Non-pigmented ciliary epithelial cell (primary cell): ENCODE measurements at regions not wholly inside any gene's neighbourhood (a gene's known extent, or its start where the extent isn't known, plus 50 kb on each side); places are given as distances from the start of the nearest gene placed in this dataset.
"Not testable (repeated sequence)": the region's sequence is repeated elsewhere in the genome, so short reads cannot be mapped to it uniquely, and the experiment has no call there.

Experiments
- DNase-seq: peaks from one replicate; pipeline ENCODE4 v3.0.0-alpha.2; 2010; ENCODE audit warnings: low read depth

DNA sequence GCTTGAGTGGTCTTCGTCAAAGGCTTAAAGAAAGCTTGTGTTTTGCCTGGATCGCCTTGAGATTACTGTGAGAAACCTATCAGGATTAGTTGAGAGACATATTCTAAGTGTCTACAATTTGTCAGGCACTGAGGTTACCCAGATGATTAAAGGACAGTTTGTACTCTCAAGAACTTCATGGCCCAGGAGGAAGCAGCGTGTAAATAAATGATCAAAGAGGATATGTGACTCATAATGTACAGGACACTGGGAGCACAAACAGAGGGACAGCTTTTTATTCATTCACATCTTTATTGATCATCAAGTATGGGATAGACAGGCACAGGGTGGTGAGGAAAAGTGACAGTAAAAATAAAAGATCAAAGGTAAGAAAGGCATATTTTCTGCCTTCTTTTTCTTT is 152.6 kb upstream of the FSHR start:
- no peak for DNase-seq

DNA sequence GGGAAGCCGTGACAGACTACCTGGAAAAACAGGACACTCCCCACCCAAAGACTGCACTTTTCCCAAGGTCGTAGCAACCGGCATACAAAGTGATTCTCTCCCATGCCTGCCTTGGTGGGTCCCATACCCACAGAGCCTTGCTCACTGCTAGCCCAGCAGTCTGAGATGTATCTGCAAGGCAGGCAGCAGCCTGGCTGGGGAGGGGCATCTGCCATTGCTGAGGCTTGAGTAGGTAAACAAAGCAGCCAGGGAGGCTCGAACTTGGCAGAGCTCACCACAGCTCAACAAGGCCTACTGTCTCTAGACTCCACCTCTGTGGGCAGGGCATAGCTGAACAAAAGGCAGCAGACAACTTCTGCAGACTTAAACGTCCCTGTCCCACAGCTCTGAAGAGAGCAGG is 144.4 kb upstream of the FSHR start:
- DNase-seq, result not testable (repeated sequence)

DNA sequence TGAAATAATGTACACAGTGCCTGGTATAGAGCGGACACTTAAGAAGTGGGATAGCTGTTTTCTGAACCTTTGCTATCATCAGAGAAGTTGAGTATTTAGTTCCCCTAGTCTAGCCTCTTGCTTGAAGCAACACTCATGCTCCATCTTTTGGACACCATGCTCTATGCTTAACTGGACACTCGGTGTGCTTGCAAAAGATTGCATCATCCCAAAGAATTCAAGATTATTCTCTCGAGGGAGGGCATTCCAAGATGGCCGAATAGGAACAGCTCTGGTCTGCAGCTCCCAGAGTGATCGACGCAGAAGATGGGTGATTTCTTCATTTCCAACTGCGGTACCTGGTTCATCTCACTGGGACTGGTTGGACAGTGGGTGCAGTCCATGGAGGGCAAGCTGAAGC is 143.9 kb upstream of the FSHR start:
- DNase-seq, result no peak

DNA sequence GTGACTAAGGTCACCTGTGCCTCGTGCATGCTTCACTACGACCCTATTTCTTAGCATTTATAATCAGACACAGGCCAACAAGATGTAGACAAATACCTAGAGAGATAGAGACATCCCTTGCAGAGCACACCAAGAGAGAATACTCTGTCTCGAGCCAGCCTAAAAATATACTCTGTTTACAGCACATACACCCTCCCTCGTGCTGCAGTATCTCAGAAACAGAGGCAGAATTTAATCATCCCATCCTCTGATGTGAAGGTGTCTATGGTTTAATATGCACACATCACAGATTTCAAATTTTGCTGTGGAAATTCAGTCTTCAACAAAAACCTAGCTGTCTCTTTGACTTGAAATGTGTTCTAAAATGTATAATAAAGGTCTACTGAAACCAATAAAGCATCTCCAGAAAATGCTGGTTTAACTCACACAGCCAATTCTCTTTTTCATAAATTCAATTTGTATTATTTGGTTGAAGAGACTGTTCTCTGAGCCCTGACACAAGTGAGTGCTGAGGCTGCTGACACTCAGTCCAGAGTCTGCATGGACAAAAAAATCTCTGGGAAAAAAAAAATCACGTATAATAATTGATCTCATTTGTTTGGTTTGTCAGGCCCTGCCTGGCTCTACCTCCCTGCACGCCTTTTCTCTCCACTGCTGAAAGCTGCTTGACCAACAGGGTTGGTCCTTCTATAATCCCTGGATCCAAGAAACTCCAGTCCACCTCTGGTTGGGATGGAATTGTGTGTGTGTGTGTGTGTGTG is 142.0 kb upstream of the FSHR start:
- no peak for DNase-seq

DNA sequence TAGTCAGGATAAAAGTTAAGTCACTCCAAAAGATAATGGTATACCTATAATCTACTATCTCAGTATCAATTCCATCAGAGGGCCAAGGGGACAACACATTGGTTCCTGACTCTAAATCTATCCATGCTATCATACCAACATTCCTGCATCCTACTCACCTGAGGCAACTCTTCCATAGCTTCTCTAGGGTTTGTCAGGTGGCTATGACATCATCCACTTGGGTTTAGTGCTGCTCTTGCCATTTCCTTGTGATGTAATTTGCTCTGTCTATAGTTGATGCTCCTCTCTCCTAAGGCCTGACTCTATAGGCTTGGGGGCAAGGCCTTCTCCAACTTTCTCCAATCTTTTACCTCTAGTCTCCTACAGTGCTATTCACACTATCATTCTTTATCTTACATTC is 139.9 kb upstream of the FSHR start:
- DNase-seq, result no peak

DNA sequence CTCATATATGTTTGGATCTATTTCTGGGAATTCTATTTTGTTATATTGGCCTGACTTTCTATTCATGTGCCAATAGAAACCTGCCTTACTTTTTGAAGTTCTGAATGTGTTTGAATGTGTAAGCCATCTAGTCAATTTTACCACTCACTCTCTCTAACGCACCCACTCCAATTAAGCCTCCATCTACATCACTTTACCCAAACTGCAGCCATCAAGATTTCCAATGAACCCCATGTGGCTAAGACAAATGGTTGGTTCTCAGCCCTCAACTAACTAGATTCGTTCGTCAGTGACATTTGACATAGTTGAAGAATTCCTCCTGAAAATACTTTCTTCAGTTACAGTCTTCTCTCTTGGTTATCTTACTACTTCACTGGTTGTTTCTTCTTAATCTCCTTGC is 137.3 kb upstream of the FSHR start:
- no peak for DNase-seq

DNA sequence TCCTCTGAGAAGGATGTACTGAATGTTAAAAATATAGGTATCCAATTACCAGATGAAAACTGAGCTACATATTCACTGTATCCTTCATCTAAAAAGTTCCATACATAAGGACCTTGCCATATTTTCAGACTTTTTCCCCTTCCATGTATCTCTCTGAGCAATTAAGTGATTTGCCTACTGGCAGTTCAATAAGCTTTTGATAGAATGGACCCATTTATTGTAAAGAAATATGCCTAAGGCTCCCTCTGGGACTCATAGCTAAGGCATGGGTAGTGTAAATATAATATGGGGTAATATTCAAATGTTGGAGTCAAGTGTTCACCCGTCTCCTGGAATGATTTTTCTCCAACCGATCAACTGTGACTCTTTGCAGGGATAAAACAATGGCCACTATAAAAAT is 135.4 kb upstream of the FSHR start:
- DNase-seq, result no peak

DNA sequence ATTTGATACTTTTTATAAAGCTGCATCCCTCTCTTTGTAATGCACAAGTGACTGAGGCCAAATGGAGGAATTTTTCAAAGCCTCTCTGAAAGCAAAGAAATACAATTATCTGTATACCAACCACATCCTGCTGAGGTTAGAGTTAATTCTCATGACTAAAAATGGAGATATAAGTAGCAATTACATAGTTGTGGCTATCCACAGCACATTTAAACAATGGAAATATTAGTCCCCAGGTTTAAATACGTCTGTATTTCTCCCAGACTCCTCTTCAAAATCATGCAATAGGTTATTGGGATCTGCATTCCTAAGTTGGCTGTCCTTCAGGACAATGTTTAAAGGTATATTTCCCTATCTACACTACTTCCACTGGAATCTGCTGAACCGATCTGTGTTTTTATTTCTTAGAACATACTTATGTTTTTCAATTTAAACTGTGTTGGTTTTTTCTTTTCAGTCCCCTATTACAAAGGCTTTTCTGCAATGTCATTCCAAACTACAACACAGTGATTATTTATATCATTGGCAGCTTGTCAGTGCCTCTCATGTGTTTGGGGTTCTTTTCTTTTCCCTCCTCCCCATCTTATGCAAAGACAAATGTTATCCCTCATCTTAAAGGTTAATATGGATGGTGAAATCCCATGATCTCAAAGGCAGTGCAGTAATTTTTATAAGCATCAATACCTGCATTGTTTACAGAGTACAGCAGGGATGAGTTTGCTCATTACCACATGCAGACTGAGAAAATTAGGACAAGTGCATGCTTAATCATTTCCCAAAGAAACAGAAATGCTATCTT is 134.8 kb upstream of the FSHR start:
- DNase-seq, result no peak

DNA sequence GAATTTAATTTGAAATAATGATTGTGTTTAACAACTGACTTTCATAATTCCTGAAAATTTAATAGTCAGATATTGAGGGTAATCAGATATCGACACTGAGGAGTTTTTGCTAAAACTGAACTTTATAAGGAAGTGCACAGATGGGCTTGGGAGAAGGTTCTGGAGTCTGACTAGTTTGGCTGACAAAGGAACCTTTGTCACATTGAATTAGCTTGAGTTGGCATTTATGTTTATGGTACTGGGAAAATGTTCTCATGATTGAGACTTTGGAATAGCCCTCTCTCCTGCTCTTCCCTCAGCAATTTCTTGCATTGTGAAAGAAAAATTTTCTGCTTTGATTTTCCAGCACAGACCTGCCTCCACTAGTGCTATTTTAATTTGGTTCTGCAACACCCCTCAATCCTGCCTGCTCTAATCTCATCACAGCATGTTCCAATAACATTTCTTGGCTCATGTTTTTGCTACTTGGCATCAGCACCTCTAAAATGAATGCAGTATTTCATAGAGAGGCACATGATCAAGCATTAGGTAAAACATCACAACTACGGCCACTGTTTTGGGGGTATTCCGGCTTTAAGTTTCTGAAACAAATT is 133.9 kb upstream of the FSHR start:
- no peak for DNase-seq

DNA sequence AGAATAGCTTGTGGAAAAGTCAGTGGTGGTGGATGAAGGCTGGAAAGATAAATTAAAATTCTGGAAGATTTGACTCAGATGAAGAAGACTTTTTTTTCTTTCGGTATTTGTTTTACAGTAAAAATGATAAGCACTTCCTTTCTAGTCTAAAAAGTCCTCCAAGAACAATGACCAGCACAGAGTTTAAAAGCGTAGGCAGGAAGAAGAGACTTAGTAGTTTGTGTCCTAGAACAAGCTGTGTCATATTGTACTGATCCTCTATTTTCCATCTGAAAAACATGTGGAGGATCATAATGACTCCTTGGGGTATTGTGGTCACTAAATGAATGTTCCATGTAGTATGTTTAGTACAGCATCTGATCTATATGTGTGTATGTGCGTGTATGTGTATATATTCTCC is 132.4 kb upstream of the FSHR start:
- DNase-seq, result no peak

DNA sequence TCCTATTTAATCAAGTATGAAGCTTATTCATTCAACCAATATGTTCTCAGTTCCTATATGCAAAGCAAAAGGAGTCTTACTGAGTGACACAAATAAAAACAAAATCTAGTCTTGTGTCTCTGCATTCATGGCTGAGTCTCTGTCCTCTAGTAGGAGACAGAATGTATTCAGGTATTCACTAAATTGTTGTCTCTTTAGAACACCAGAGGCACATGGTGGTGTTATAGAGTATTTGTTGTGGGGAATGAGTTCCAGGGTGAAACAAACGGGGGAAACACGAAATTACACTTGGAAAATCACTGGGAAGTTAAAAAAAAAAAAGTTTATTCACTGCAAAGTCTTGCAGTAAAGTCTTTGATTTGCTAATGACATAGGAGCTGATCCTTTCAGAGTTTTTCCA is 131.7 kb upstream of the FSHR start:
- DNase-seq, result no peak

DNA sequence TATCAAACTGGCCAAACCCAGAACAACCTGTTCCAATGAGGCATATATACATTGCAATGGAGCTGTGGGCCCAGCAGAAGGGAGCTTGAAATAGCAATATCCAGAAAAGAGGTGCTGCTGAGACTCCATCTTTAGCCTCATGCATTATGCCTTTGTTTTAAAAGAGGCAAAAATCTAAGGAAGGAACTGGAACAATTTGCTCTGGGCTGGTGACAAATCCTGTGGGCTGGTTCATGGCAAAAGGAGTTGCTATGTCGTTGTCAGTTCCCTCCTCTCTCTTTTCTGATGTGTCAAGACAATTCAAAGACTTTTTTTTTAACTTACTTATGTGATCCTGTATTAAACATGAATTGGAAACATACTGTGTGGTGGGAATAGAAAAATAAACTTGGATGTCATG is 124.2 kb upstream of the FSHR start:
- DNase-seq, result no peak

DNA sequence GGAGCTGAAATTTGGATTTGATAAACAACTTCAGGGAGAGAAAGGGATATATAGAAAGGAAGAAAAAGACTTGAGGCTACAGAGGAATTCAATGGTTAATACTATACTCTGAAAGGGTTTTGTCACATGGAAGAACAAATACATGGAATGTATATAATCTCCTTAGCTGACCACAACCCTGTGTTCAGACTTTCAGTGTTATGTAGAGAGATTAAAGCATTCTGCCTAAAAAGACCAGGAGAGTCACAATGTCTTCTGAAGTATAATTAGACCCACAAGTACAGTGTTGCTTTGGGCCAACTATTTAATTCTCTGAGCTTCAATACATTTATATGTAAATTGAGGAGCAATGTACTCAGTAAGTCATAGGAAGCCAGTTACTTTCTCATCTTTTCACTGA is 123.8 kb upstream of the FSHR start:
- DNase-seq, result no peak

DNA sequence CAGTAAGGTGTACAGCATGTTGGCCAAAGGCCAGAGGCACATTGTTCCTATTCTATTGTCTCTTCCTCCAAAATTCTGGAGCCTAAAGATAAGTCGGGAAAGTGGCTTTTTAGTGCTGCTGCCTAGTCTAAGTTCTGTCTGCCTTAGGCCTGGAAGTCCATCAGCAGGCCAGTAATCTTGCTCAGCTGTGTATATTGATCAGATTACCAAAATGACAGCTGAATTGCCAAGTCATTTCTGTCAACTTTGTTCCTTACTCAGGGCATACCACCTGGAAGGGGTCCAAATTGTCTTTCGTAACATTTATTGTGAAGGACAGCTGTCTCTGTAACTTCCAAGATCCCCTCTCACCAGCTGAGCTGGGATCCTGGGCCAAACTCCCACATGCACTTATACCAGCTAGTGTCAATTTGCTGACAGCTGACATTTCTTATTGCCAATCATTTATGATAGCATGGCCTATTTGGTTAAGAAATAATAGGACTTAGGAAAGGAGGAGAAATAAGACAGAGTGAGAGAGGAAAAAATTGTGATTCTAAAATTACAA is 116.8 kb upstream of the FSHR start:
- DNase-seq, result no peak

DNA sequence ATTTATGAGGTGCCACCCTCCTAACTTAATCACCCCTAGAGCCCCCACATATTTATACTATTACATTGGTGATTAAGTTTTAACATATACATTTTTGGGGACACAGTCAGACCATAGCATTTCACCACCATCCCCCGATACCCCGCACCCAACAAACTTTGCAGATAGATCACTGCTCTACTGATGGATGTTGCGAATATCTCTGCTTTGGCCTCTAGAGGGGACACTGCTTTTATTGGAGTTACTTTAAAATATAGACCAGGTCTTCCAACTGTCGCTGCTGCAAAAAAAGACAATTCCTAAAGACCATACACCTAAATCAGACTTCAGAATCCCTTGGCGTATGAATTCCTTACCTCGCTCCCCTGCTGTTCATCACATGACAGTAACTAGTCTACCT is 115.8 kb upstream of the FSHR start:
- no peak for DNase-seq

DNA sequence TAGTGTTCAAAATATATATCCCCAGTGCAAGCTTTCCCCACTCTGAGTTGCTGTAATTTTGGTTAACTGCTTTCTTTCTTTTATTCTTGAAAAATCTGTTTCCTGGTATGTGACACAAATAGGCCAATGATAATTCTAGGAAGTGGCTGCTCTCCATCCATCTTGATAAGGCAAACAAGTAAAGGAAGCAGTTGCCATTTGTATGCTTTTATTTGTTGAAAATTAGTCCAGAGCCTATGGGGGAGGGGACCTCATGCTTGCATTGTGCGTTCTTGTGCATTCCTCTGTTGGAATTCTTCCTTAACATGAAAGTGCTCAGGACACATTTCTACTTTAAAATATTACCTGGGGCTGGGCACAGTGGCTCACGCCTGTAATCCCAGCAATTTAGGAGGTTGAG is 111.2 kb upstream of the FSHR start:
- DNase-seq, result no peak

DNA sequence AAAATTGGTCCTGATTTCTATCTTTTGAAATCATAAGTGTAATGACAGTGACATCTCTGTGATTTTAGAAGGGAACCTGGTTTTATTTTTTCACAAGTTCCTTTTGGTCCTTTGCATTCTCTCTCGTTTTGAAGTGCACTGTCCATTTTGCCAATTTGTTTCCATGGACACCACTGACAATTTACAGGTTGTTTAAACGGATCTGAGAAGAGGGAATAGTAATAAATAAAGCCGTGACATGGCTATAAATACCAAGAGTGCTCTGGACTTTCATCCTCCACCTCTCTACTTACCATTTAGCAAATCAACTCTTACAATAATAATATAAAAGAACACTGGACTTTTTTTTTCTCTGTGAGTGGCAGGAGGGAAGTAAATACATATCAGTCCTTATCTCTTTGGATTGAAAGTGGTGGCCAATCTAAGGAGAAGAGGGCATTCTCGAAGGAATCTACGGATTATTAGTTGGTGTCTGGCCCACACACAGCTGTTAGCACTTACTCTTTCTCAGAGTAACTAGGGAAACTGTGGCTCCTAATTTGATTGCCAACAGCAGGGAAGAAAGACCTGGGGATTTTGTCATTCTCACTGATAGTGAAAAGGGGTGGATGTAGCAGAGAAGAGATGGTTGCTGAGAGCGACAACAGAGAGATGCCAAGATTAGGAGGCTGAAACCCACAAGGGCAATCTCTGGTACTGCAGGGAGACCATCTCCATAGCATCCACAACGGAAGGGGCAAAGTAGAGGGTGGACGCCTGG is 108.7 kb upstream of the FSHR start:
- no peak for DNase-seq

DNA sequence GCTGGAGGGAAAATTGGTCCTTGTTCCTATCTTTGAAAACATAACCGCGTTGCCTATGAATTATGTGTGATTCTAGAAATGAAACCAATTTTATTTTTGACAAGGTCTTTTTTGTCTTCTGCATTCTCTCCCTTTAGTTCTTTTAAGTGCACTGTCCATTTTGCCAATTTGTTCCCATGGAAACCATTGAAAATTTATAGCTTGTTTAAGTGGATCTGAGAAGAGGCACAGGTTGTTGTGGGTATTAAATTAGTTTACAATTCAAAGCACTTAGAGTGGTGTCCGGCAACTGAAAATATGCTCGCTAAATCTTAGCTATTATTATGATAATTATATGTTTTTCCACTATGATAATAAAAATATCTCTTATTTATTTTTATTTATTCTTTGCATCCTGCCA is 107.5 kb upstream of the FSHR start:
- DNase-seq, result no peak

DNA sequence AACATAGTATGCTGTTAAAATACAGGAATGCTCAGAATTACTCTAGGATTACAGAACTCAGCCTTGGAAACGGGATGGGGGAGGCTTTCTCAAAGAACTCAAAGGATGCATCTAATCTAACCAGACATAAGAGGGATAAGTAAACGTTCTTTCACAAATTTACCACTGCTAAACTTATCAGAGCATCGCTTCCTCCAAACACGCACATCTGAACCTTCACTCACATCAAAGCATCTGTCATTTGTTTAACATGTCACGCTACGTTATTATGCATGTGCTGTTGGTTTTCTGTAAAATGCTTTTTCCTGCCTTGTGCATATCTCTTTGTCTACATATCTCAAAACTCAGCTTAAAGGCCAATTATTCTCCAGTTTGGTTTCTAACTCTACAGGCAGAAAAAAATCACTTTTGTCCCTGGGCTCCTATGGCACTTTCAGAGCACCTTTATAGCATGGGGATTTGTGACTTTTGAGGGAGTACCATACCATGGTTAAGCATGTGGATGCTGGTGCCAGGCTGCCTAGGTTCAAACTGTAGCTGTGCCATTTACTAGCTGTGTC is 106.7 kb upstream of the FSHR start:
- no peak for DNase-seq

DNA sequence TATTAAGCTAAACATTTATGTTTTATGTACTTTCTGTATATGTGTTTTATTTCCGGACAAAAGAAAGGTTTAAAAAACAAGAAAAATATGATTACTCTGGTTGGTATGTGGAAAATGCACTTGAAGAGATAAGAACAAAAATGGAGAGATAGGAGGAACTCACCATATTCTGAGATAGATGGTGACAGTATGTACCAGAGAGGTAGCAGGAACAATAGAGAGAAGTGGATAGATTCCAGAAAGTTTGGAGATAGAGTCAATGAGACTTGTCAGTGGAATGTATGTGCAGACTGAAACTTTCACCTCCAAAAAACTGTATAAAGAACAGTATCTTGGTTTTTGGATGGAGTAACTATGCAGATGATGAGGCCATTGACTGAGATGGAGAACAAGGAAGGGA is 105.6 kb upstream of the FSHR start:
- DNase-seq, result no peak

DNA sequence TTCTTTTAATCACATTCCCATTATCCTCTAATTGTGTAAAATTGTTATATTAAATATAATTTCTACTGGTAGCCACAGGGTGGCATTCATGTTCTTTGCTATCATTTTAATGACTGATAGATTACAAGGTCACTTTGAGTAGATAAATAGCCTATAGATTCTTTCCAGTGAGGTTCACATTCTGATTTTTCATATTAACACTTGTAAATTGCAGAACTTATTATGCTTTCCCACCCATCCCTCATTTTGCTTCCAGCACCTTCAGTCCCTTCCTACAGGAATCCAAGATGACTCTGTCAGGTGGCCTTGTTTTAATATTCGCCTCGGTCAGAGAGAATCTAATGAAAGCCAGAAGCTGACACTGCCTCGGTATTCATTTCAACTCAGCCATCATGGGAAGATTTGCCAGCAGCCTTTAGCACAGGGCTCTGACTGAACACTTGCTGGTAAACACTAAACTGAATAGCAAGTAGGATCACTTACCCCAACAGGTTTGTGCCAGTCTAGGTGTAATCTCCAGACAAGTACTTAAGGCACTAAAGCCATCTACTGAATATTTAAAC is 101.2 kb upstream of the FSHR start:
- DNase-seq, result no peak

DNA sequence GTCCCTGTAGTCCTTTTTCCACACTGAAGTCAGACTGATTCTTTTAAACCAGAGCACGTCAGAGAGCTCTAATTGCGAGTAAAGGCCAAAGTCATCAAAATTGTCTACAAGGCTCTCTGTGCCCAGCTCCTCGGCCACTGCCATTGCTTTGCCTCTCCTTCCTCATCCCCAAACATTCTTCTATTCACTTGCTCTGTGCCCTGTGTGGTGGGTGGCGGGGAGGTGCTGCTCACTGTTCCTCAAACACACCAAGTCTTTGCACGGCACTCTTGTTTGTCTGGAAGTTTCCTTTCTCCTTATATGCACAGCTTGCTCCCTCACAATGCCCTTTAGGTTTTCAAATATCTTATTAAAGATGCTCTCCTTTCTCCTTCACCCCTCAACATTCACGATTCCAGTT is 100.1 kb upstream of the FSHR start:
- DNase-seq, result no peak
